ENCODE measurements at regions not wholly inside any gene's neighbourhood (a gene's known extent, or its start where the extent isn't known, plus 50 kb on each side); places are given as distances from the start of the nearest gene placed in this dataset.

DNA sequence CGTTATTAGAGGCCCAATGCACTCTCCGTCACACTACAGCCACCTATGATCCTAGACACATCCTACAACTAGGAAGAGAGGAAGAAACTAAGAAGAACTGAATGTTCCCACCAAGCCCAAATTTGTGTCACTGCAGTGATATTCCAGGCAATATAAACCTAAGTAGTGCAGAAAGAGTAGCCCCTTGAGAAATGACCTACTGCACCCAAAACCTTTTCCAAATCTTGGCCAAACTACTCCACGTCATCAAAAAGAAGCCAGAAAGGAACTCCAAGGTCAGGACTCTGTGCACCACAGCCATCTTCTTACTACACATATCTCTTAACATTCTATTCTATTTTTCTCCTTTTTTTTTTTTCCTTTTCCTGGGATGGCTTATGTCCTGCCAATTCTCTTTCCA is 60.2 kb downstream of the ADAMTS1 start:
- no peak for DNase-seq

DNA sequence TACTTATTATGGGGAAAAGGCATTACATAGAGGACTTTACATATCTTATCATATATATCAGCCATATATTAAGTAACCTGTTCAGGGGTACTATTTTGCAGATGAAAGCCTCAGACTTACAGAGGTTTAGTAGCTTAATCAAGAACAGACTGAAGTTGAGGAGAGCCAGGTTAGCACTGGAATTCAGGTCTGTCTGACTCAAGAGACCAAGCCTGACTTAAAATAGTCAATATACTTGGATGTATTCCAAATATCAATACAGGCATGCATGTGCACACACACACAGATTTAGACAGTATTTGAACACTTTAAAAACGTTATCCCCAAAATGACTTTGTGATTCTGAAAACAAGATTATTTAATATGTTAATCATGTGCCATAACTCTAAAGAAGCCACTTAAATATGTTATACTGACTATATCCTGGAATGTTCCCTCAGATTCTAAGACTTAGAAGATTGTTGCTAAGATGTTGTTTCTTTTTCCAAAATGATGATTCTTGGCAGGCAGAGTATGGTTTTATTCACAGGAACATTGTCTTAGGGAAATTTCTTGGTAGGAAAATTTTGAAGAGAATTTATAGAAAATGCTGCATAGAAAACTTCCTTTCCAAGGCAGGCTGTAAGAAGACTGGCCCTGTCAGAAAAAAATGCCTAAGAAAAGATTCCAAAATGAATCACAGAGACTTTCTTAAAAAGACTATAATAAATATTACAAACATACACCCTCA is 61.6 kb downstream of the ADAMTS1 start:
- no peak for DNase-seq

DNA sequence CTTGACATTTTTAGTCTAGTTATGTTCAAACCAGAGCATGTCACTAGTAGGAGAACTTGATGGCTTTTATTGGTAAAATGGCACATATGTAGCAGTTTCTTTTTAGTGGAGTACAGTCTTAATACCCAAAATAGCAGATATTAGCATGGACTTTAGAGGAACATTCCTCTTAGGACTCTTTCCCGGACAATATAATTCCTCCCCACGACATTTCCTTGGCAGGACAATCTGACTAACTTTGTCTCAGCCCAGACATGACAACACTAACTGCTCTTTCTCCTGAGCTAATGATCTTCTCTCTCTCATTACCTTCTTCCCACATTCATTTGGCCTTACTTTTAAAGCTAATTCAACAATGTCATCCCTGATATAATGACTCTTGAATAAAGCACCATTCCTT is 62.5 kb downstream of the ADAMTS1 start:
- no peak for DNase-seq

DNA sequence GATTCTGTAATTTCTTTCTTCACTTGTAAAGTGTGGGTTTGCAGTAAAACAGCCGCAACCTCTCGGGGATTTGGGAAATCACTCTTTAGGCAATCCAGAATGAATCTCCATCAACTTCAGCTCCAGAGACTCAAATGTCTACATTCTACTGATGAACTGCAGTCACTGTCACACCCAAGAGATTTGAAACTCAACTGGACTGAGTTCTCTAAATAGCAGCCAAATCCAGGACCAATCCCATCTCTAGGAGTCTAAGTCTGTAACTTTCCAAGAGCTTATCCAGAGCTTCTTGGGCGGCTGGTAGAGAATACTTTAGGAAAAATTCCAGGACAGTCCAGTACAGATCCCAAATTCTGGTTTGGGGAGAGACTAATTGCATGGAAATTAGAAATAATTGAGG is 62.9 kb downstream of the ADAMTS1 start:
- no peak for DNase-seq

DNA sequence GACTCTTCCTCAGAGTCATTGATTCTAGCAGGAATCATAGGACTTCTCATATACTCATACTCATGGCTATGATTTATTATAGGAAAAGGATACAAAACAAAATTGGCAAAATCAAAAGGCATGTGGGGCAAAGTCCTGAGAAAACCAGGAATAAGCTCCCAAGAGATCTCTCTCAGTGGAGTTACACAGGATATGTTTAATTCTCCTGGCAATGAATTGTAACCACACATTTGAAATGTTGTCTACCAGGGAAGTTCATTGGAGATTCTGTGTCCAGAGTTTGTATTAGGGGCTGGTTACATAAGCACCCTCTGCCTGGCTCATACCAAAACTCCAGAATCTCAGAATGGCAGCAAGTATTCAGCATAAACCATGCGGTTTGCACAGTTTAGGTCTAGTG is 63.9 kb downstream of the ADAMTS1 start:
- DNase-seq = no peak

DNA sequence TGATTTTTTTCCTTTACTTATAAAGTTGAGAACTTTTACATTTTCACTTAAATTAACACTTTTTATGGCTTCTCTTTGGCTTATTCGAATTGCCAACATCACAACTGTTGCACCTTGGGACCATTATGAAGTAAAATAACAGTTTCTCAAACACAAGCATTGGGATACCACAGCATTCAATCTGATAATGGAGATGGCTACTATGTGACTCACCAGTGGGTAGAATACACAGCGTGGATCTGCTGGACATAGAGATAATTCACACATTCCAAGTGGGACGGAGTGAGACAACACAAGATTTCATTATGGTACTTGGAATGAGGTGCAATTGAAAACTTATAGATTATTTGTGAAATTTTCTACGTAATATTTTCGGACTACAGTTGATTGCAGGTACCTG is 68.0 kb downstream of the ADAMTS1 start:
- no peak for DNase-seq

DNA sequence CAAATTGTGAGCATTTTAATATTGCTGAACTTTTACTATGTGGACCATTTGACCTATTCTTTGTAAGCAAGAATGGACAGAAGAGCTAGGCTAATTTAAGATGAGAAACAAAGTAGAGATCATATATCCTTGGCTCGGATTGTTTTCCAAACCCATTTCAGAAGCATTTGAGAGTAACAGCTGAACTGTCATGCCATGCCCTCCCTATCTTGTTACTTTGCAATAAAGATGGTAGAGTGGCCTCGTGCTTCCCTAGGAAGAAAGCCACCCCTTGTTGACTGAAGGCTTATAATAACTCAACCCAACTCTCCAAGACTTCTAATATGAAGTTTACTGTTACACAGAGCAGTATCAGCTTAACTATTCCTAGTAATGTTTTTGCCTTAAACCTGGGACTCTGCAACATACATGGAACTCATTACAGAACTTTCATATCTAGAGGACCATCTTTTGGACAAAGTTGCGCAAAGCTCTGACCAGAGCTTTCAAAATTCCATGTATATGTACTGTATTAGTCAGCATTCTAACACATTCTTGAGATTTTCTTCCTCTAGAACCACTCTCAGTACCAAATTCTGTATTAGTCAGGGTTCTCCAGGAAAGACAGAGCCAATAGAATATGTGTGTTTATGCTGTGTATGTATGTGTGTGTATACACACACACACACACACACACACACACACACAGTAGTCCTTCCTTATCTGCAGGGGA is 68.7 kb downstream of the ADAMTS1 start:
- no peak for DNase-seq

DNA sequence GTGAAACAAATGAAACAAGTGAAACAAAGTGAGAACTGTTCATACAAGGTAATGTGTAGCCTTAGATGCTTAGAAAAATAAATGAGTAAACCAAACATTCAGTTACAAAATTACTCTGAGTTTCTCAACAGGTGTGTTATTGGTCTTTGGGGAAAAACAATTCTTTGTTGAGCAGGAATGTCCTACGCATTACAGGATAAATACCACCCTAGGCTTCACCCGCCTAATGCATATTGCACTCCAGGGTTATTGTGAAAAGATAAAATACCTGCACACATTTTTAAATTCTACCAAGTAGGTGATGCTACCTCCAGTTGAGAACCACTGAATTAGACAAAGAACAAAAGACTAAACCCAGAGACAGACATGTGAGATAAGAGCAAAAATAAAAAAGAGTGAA is 72.2 kb downstream of the ADAMTS1 start:
- no peak for DNase-seq

DNA sequence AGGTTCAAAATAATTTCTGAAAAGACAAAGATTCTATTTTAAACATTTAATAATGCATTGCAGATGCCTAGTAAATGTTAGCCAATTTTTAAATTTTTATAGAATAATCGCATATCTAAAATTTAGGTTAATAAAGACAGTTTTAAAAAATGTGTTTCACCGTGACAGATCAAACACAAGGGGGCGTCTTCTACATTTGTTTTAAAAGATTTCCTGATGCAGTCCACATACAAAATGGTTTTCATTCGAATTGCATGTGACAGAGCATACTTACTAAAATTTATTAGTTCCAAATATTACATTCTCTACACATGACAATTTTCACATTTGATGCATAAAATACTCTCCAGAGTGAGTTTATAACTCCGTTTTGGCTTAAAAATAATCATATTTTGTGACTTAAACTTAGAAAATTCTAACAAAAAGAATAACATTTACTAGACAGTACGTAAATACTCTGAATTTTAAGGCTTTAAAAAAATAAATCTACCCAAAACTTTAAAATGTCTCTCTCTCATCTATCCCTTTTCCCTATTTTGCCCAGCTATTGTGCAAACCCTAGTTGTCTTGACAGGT is 75.5 kb downstream of the ADAMTS1 start:
- DNase-seq = no peak

DNA sequence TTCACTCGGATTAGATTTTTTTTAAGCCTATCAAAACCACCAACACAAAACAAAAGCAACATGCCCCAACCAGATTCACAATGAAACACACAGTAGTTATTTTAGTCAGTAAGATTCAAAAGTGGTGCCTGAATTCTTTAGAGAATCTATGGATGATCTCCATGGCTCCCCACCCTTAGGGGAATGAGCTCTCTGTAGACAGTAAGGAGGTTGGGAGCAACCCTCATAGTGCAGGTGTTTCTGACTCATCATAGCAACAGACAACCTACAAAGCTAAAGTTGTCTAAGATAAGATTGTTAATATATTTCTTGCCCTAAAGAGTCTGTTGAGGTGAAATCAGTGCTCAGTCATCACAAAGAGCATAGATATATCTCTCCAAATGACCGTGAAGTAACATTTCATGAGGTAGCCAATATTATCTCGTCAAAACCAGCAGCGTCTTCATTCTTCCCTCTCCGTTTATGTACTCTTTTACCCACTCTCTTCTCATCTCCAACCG is 78.3 kb downstream of the ADAMTS1 start:
- DNase-seq = no peak

DNA sequence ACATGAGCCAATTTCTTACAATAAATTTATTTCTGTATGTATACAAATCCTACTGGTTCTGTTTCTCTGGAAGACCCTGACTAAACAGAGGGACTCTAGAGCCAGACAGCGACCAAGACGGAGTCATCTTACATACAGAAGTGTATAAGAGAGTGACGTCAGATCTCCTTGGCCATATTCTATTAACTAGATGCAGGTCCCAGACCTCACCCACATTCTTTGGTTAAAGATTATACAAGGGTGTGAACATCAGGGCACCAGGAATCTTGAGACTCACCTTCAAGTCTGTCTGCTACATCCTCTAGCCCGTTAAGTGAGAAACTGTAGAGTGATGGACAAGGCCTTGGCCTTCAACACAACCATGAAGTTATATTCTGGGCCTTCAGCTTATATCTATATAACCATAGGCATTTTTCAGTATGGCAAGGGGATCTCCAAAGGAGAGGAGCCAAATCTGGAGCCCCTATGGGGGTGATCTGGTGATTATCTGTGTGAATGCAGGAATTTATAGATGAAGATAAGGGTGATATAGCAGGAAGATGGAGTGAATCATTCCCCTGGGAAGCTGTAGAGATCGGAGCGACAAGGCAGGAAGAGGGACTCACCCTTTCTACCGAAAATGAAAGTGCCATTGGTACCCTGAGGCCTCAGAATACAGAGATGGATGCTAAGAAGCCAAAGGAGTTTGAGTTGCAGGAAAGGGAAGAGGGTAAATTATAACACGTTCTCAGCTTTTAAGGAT is 83.9 kb downstream of the ADAMTS1 start:
- DNase-seq = no peak

DNA sequence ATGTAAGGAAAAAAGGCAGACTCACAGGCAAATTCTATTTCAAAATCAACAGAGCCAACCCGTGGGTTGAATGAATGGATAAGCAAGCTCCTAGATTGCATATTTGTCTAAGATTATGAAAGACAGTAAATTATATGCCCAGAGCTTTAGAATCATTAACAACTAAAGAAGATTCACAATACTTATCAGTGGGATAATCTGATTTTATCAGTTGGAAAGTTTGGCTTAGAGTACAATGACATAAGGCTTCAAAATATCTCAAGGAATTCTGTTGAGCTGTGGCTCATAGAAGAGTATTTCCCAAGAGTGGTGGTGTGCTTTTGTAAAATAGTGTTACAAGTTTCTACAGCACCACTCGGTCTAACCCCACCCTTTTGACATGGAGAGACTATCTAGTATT is 85.5 kb downstream of the ADAMTS1 start:
- no peak for DNase-seq

DNA sequence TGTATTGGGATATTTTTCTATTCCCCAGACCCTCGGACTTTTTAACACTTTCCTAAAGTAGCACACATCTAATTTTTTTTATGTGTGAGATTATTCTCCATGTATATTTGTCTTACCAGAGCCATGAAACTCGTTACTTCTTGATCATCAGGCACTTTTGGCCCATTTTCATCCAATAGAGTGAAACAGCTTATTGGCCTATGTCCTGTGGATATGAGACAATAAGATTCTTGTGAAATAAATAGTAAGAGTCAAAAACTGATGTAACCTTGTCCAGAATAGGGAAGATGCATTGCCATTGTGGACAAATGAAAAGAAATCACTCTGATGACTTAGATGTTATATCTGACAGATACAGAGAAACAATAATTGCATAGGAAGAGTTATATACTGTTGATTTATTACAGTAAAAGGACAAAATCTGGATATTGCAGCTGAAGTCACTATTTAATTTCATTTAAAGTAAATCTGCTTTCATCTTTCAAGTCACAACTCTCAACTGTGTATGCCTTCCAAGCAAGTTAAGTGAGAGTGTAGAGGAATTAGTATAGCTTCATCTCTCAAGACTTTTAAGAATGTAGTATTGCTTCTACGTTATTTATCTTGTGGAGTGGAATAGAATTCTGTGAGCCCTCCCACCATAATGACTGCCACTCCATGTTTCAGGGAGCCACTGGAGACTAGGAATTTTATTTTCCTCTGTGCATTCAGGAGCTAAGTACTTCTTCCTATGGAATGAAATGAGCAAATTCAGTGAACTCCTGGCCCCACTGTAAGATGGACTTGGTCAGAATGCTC is 86.9 kb downstream of the ADAMTS1 start:
- no peak for DNase-seq

DNA sequence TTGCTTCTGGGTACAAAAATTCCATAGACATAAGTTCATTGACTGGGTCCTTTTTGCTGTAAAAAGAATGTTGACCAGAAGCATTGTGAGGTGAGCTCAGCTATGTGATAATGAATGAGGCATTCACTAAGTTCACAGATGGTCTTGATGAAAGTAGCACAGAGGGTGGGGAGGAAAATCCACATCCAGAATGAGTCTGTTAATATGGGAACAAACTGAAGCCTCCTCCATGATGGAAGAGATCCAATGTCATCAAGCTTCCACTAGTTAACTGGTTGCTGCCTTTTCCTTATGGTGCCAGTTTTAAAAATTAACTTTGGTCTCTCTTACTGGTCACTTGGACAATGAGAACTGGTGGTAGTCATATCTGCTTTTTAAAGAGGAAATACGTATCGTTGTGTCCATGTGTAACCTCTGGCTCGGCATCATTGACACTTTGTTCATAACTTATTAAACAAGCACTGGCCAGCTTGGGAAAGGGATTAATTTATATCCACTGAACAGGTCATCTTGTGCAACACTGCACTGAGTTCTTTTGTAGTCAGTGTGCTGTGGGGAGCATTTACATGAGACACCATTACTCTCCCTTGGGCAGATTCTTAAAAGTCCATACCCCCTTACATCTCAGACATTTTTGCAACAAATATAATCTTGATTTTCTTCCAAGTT is 88.6 kb downstream of the ADAMTS1 start:
- no peak for DNase-seq

DNA sequence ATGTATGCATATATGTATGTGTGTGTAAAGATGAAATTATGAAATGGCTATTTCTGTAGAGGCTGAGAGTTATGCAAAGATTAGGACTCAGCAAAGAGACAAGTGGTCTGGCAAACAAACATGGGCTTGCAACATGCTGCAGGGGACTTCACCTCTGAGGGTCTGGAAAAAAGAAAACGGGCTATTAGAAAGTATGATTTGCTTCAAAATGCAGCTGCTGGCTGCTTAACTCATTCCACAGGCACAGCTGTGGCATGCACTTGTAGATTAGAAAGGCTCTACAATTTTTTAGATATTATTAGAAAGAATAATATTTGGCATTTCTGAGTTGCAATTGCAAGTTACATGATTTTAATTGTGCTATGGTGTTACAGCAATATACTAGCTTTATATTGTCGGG is 90.4 kb downstream of the ADAMTS1 start:
- no peak for DNase-seq

DNA sequence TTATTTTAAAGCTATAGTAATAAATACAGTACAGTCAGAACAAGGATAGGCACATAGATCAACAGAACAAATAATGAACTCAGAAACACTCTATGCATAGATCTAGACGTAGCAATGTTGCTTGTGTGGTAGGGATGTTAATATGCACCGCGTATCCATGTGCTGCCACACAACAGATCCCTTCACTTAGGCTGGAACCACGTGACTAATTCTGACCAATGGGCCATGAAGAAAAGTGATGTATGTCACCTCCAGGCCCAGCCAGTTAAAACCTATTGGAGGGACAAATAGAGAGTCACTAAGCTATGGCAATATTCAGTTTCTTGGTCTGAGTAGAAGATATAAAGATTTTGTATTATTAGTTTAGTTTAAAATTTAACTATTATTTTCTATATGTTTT is 91.4 kb downstream of the ADAMTS1 start:
- no peak for DNase-seq

DNA sequence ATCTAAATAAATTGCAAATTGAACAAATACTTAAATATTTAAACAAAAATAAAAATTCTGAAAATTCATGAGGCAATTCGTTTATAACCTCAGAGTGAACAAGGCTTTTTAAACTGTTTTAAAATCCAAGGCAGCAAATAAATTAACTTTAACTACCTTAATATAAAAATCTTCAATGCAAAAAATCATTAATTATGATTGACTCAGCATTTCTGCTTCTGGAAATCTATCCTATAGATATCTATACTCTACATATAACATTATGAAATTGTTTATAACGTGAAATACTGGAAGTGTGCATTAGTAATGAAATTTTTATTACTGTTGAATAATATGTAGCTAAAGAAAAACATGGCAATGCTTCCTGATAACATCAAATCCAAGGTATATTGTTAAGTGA is 92.4 kb downstream of the ADAMTS1 start:
- no peak for DNase-seq

DNA sequence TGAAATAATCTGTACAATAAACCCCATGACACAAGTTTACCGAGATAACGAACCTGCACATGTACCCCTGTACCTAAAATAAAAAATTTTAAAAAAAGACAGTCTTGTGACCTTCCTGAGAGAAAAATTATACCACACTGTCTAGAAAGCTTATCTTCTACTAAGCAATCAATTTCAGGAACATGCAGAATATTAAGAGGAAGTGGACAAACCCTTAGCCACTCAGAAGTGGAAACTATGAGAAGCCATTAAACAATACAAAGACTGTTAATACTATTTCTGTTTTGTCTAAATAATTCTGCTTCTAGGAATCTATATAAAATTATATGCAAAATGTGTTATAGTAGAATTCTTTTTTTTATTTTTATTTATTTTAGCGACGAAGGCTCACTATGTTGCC is 93.9 kb downstream of the ADAMTS1 start:
- DNase-seq = no peak

DNA sequence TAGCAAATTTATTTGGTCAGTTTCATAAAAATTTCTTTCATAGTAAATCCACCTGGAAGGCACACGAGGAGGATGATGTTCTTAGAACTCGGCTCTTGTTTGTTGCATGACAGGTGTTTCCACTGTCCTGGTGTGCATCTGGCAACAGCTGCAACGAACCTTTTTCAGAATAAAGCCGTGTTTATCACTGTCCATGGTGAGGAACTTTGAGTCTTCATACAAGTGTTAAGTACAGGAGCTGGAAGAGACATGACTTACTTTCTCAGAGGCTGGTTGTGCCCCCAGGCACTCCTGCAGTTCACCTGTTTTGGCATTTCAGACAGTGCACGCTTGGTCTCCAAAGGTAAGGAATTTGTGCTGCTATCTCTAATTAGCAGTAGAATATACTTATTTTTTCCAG is 97.1 kb downstream of the ADAMTS1 start:
- no peak for DNase-seq

DNA sequence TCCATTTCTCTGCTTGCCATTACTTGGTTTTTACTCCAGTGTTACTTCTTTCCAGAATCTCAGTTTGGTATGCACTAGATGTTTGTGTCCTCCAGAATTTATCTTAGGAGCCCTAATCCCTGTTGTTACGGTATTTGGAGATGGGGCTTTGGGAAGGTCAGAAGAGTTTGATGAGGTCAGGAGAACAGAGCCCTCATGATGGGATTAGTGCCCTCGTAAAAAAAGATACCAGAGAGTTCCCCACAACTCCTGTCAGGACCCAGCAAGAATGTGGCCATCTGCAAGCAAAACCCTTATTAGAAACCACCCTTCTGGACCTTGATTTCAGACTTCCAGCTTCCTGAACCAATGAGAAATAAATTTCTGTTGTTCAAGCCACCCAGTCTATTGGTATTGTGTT is 98.0 kb downstream of the ADAMTS1 start:
- no peak for DNase-seq

DNA sequence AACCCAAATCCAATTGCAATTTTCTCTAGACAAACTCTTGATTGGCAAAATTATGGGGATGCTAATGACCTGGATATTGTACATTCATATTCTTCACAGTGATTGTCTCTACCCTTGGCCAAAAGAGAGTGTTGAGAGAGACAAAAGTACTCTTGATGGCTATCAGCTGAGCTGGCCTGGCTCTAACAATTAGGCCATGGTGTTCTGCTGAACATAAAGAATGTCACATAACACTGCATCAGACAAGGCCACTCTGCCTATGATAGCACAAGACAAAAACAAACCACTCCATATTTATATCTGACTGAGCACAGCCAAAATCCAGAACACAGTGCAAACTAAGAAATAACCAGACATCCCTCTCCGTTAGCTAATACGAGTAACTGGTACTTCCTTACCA is 101.7 kb downstream of the ADAMTS1 start:
- no peak for DNase-seq

DNA sequence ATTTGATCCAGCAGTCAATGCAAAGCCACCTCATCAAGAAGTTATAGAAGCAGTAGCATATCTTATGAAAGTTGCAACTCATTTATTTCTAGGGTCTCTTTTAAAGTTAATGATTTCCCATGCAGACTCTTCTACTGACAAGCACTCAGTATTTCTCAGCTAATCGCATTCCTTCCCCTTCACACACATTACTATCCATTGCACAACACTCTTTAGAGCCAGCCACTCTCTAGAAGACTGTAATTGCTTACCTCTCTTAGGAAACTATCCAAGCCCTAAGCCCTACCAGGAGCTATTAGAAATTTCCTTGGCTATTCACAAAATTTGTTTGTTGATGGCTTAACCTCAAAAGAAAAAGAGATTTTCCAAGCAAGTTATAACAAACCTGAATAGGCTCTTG is 106.0 kb downstream of the ADAMTS1 start:
- no peak for DNase-seq

Data from right hindlimb (tissue), 1 donor.